ENCODE measurements at regions not wholly inside any gene's neighbourhood (a gene's known extent, or its start where the extent isn't known, plus 50 kb on each side); places are given as distances from the start of the nearest gene placed in this dataset.

GRCh38 chr6:166008441-166009369, 158.9 kb downstream of the TBXT start:
- no peak for DNase-seq

GRCh38 chr6:166007349-166008263, 160.0 kb downstream of the TBXT start:
- DNase-seq: no peak

GRCh38 chr6:166006900-166007301, 160.8 kb downstream of the TBXT start:
- DNase-seq: no peak

- DNase-seq: no peak
Observed at GRCh38 chr6:166005944-166006899, 161.4 kb downstream of the TBXT start.

GRCh38 chr6:166005401-166005943, 162.2 kb downstream of the TBXT start:
- DNase-seq: no peak

GRCh38 chr6:166004876-166005275, 162.8 kb downstream of the TBXT start:
- no peak for DNase-seq

- no peak for DNase-seq
Observed at GRCh38 chr6:166004471-166004870, 163.2 kb downstream of the TBXT start.

- no peak for DNase-seq
Observed at GRCh38 chr6:166003569-166003968, 164.1 kb downstream of the TBXT start.

GRCh38 chr6:166001359-166001758, 166.3 kb downstream of the TBXT start:
- DNase-seq: no peak

GRCh38 chr6:165999279-165999678, 168.4 kb downstream of the TBXT start:
- no peak for DNase-seq

GRCh38 chr6:165998072-165998471, 169.6 kb downstream of the TBXT start:
- no peak for DNase-seq

GRCh38 chr6:165991341-165991740, 176.3 kb downstream of the TBXT start:
- no peak for DNase-seq

GRCh38 chr6:165990216-165990615, 177.4 kb downstream of the TBXT start:
- DNase-seq: no peak

GRCh38 chr6:165988757-165989456, 178.7 kb downstream of the TBXT start:
- no peak for DNase-seq

GRCh38 chr6:165988302-165988756, 179.3 kb downstream of the TBXT start:
- DNase-seq: no peak

- no peak for DNase-seq
Observed at GRCh38 chr6:165987483-165988301, 180.0 kb downstream of the TBXT start.

- no peak for DNase-seq
Observed at GRCh38 chr6:165986914-165987482, 180.7 kb downstream of the TBXT start.

- no peak for DNase-seq
Observed at GRCh38 chr6:165986311-165986913, 181.2 kb downstream of the TBXT start.

- DNase-seq: no peak
Observed at GRCh38 chr6:165985806-165986299, 181.8 kb downstream of the TBXT start.
